ENCODE measurements at regions not wholly inside any gene's neighbourhood (a gene's known extent, or its start where the extent isn't known, plus 50 kb on each side); places are given as distances from the start of the nearest gene placed in this dataset.
A peak's percentile ranks its signal among the peaks of the same experiment; 100 is the strongest.

DNA sequence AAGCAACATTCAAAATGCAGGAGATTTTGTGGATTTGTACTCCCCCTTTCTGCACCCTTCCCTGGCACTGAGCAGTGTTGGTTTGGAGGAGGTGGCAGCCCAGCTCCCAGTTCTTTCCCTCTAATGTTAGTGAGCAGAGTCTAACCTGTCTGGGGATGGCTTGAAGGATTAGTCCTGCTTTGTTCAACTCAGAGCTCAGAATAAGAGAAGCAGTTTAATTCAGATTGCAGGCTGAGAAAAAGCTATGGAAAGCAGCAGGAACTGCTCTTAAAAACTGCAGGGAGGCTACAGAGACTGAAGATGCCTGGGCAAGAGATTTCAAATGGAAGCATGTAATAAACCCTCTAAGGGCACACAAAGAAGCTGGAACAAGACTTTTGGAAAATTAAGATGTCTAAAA is 223.4 kb upstream of the GGTLC1 start:
- no peak for DNase-seq (ENCODE audit: low read depth)
- H3K4me3 ChIP-seq (ENCODE audit: low read depth, low read length): no peak overlapping the region

DNA sequence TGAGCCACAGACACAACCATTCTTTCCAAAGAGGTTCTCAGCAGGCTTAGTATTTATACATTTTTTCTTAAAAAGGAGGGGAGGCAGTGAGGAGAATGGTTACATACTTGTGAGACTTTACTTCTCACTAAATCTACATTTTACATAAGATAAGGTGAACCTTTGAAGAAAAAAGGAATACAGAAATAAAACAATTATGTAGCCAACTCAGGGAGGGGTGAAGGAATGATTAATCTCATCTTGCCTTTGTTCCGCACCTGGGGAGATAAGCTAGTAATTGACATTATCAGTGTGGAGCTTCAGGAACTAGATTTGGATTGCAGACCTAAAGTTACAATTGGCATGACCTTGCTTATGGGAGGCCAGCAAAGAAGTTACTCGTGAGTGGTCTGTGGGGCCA is 221.8 kb upstream of the GGTLC1 start:
- DNase-seq (ENCODE audit: low read depth): no peak
- no peak overlapping the region for H3K4me3 ChIP-seq (ENCODE audit: low read depth, low read length)

DNA sequence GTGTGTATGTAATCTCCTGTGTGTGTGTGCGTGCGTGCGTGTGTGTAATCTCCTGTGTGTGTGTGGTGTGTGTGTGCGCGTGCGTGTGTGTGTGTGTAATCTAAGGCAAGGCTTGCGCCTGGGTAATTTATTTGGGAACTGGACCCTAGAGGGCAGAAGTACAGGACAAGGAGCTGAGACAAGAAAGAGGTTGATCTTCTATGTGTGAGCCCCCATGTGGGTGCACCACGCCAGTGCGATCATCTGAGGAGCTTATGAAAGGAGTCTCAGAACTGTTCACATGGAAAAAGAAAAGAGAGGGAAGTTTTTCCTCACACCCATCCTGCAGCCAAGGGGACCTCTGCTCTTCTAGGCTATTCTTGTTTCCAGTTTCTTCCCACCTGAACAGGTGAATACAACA is 220.1 kb upstream of the GGTLC1 start:
- DNase-seq (ENCODE audit: low read depth): no peak
- H3K4me3 ChIP-seq (ENCODE audit: low read depth, low read length): no peak overlapping the region

DNA sequence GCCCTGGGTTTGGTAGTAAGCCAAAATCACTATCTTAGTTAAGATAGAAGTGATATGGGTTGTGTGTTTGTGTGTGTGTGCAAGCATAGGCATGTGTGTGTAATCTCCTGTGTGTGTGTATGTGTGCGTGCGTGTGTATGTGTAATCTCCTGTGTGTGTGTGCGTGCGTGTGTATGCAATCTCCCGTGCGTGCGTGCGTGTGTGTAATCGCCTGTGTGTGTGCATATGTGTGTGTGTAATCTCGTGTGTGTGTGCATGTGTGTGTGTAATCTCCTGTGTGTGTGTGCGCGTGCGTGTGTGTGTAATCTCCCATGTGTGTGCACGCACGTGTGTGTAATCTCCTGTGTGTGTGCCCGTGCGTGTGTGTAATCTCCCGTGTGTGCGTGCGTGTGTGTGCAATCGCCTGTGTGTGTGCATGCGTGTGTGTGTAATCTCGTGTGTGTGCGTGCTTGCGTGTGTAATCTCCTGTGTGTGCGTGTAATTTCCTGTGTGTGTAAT is 219.3 kb upstream of the GGTLC1 start:
- no peak overlapping the region for H3K4me3 ChIP-seq (ENCODE audit: low read depth, low read length)
- DNase-seq (ENCODE audit: low read depth): no peak

DNA sequence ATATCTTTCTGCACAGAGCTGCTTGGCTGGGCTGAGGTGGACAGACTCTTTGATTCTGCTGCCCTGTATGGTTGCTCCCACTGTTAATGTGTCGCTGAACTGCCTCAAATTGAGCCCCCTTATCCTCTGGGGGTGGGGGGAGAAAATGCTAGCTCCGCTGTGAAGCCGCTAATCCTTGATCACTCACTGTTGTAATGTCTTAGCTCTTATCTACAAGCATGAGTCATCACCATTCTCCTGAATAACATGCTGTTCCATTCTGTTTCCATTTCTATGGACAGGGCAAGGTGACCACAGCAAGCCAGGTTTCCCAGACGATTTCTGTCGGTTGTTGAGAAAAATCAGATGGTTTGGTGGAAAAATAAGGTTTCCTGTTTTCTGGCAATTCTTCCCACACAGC is 218.4 kb upstream of the GGTLC1 start:
- DNase-seq (ENCODE audit: low read depth): no peak

DNA sequence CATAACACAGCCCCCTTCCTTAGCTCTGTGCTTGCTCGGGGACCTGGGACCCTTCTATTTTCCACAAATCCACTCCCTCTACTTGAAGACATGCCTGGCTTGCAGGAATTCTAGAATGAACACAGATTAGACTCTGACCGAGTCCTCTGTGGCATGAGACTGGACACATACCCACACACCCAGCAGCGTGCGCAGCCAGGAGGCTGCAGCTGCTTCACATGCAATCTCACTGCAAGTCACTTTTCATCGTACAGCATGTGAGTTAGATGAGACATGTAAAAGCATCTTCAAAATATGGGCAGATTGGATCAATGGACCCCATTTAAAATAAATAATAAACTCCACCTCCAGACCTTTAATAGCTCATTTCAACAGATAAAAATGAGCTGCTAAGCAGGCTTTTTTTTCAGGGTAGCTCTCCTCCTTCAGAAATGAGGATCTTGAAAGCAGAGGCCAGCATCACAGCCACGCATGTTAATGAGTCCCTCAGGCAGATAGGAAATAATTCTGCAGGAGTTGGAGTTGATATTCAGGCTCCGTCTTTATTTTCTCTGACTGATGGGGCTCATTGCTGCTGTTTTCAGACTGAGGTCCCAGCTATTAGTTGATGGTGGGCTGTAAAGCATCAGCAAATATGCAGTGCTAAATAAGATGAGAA is 215.1 kb upstream of the GGTLC1 start:
- DNase-seq (ENCODE audit: low read depth): no peak
- H3K4me3 ChIP-seq (ENCODE audit: low read depth, low read length): no peak overlapping the region

More for the DNA sequence above, 218.4 kb upstream of the GGTLC1 start:
- no peak overlapping the region for H3K4me3 ChIP-seq (ENCODE audit: low read depth, low read length)

DNA sequence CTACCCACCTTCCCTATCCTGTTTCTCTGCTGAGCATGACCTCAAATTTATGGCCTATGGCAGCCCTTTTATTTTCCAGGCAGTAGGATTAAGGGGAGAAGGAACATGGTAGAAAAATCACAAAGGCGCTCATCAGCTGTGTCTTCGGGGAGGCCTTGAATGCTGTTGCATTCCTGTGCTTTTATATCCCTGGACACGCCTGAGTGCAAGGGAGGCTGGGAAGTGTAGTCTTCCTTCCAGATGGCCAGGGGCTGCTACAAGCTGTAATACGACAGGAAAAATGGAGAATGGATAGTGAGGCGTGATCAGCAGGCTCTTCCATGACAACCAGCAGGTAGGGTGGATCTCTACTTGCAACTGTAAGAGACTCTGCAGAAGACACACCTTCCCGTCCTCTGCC is 210.9 kb upstream of the GGTLC1 start:
- no peak overlapping the region for H3K4me3 ChIP-seq (ENCODE audit: low read depth, low read length)
- no peak for DNase-seq (ENCODE audit: low read depth)

DNA sequence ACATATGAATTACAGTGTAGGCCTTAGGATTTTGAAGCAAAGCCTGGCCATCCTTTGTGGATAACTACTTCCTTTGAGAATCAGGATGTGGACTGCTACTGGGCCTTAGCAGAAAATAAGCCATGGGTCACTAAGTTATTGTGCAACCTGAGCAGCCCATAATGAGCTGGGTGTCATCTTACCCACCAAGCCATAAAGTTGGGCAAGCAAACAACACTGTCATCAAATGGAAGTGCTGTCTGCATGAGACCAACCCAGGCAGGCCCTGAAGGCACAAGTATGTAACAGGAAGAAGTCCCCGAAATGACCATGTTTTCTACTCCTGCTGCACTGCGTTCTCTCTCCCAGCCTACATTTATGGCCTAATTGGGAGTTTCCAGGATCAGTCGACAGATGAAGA is 205.6 kb upstream of the GGTLC1 start:
- no peak overlapping the region for H3K4me3 ChIP-seq (ENCODE audit: low read depth, low read length)
- no peak for DNase-seq (ENCODE audit: low read depth)

DNA sequence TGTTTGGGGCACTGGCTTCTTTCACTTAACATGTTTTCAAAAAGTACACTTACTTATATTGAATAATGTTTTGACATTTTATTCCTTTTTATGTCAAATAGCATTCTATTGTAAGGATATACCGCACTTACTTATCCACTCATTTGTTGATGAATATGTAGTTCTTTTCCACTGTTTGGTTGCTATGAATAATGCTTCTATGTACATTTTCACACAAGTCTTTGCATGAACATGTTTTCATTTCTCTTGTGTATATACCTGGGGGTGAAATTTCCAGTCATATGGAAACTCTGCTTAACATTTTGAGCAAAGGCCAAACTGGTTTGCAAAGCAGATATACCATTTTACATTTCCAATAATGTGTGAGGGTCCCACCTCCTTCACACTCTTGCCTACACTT is 202.3 kb upstream of the GGTLC1 start:
- no peak for DNase-seq (ENCODE audit: low read depth)

DNA sequence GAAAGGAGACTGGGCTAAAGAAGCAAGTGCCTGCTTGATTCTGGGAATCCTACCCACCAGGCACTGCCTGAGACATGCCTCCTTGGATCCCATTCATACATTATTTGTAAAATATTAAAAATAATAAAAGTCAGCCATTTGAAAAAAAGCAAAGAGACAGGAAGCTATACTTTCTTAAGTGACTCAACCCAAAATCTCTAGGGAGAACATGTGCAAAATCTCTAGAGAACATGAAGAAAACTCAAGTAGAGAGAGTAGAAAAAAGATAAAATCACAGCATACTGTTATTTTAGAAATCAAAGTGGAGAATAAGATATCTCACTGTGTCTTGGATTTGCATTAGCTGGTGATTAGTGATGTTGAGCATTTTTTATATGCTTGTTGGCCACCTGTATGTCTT is 197.2 kb upstream of the GGTLC1 start:
- no peak for DNase-seq (ENCODE audit: low read depth)
- H3K4me3 ChIP-seq (ENCODE audit: low read depth, low read length): no peak overlapping the region

More for the DNA sequence above, 202.3 kb upstream of the GGTLC1 start:
- no peak overlapping the region for H3K4me3 ChIP-seq (ENCODE audit: low read depth, low read length)

DNA sequence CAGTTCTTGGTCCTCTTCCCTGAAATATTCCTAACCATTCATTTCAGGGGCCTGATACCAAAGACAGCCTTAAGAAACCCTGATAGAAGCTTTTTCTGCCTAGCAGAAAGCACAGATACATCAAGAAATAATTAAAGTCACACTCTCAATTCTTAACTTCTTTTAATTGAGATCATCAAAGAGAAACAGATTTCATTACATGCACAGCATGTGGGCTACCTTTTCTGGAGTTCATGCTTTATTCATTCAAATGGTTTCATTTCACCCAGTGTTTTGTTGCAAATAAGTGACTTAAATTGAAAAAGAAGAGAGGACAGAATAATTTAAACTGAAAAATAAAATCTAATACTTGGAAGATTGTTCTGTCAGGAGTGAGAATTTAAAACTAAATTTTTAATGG is 192.6 kb upstream of the GGTLC1 start:
- no peak for DNase-seq (ENCODE audit: low read depth)
- no peak overlapping the region for H3K4me3 ChIP-seq (ENCODE audit: low read depth, low read length)

DNA sequence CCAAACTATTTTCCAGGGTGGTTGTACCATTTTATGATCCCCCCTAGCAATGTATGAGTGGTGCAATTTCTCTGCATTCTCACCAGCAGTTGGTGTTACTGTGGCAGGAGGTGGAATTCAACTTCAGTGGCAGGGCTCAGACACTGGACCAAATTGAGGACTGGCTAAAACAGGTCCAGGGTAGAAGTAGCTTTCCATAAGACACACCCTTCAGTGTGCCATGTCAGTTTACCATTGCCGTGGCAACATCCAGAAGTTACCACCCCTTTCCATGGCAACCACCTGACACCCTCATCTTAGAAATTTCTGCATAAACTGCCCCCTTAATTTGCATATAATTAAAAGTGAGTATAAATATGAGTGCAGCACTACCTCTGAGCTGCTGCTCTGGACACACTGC is 180.7 kb upstream of the GGTLC1 start:
- no peak for DNase-seq (ENCODE audit: low read depth)

DNA sequence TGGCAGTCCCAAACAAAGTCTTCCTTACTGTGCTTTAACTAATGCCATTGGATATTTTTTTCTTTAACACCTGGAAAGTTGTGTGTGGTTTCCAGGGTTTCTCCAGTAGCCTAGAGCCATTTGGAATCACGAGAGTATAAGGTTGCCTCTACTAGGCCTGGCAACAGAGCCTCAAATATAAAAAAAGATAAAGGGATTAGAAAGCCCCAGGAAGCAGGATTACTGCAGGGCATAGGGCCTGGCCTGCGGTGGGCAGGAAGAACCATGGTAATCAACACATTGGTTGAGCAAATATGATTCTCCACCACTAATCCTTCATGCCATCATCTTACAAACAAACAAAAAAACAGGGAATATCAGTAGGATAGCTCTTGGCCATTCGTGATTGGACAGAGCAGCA is 177.8 kb upstream of the GGTLC1 start:
- no peak for DNase-seq (ENCODE audit: low read depth)
- no peak overlapping the region for H3K4me3 ChIP-seq (ENCODE audit: low read depth, low read length)

More for the DNA sequence above, 180.7 kb upstream of the GGTLC1 start:
- no peak overlapping the region for H3K4me3 ChIP-seq (ENCODE audit: low read depth, low read length)

DNA sequence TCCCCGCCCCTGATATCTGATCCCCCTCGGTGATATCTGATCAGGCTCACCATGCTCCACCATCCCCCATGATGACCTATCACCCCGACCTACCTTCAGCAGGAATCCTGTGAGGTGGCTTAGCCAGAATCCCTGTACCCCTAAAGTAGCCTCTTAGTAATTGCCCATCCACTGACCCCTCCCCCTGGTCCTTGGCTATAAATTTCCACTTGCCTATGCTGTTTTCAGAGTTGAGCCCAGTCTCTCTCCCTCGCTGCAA is 177.5 kb upstream of the GGTLC1 start:
- no peak overlapping the region for H3K4me3 ChIP-seq (ENCODE audit: low read depth, low read length)
- DNase-seq (ENCODE audit: low read depth): no peak

DNA sequence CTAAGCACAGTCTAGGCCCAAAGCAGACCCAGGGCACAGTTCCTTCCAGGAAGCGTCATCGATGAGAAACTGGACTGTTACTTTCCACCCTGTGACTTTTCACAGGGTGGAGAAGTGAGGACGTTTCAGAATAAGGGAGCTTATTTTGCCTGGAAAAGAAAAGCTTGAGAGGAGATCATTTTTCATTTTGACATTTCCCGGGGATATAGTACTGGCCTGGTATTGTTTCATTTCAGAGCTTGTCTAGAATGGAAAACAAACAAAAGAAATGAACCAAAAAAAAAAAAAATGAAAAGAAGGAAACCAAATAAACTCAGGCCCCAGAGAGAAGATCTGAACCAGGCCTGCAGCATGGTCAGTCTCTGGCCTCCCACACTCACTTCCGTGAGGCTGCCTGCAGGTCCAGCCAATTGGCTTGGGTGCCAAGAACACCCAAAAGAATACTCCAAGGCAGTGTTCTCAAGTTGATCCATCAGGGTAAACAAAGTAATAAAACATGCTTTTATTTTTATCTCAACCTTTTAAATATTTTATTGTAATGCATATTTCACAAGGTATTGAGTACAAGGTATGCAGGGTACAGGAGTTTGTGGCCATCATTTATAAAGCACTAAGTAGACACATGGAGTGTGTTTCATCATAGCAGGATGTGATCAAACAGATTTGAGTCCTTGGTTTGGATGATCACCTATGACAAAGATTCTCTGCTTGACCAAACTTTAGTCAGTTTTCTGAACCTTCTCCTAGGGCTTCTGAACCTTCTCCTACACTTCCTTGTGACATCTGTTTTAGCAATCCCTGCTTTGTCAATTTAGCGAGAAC is 176.9 kb upstream of the GGTLC1 start:
- no peak overlapping the region for H3K4me3 ChIP-seq (ENCODE audit: low read depth, low read length)
- no peak for DNase-seq (ENCODE audit: low read depth)

DNA sequence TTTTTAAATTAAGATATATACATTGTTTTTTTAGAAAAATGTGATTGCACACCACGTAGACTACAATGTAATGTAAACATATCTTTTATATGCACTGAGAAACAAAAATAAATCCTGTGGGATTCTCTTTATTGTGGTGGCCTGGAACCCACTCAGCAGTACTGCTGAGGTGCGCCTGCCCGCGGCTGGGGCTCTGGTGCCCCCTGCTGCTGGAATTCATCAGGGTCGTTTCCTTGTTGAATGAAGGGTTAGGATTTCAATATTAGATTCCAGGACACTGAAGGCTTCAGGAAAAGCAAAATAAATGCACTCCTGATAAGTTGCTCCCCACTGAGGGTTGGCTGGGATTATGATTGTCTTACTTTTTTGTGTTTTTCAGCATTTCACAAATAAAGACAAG is 175.8 kb upstream of the GGTLC1 start:
- H3K4me3 ChIP-seq (ENCODE audit: low read depth, low read length): no peak overlapping the region
- no peak for DNase-seq (ENCODE audit: low read depth)

DNA sequence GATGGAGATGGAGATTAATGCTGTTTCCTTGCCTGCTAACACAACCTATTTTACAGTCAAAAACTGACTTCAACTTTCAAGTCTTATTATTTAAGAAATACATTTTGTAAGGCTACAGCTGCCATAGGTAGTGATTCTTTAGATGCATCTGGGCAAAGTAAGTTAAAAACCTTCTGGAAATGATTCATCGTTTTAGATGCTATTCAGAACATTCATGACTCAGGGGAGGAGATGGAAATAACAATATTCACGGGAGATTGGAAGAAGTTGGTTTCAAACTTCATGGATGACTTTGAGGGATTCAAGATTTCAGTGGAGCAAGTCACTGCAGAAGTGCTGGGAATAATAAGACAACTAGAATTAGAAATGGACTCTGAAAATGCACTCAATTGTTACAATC is 174.9 kb upstream of the GGTLC1 start:
- DNase-seq (ENCODE audit: low read depth): no peak
- no peak overlapping the region for H3K4me3 ChIP-seq (ENCODE audit: low read depth, low read length)

DNA sequence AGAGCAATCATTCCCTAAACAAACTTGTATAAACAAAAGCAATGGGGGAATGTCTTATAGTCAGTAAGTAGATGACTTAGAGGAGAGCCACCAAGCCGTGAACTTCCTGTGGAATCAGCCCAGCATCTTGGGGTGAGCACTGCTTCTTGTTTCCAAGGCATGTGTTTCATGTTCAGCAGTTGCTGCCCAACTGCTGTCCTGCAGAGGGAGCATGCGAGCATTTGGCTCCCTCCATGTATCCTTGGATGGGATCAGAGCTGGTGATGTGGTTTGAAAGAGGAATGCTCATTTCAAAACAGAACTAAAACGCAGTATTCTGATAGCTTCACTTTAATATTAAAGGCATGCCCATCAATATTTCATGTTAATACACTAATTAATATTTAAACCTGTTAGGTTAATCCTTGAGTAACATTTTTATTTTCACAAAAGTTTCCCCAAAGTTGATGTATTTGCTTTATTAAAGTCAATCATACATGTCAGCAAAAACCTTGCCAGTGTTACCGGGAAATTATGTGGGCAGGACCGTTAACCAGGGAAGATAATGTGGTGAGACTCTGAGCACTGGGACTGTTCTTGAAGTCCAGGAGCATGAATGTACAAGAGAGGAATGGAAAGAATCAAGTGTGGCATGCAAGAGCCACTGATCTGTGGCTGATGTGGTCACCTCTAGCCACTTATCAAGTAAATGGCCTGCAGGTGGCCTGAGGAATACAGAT is 172.1 kb upstream of the GGTLC1 start:
- H3K4me3 ChIP-seq (ENCODE audit: low read depth, low read length): no peak overlapping the region
- peak; percentile 3 for DNase-seq (ENCODE audit: low read depth)

DNA sequence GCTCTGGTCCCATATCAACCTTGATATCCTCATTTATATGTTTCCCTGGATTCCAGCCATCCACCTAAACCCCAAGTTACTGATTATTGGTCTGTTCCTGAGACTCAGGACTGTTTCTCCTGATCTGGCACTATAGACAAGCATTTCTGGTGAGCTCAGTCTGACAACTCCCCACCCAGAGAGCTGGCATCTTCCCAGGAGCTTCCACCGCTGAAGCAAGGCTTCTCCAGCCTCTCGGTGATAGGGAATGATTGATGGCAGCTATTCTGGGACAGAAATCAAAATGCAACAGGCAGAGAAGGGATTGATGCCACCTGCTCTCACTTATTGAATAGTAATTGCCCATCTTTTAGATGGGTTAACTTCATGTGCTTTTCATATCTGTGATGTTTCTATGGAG is 169.7 kb upstream of the GGTLC1 start:
- no peak for DNase-seq (ENCODE audit: low read depth)

DNA sequence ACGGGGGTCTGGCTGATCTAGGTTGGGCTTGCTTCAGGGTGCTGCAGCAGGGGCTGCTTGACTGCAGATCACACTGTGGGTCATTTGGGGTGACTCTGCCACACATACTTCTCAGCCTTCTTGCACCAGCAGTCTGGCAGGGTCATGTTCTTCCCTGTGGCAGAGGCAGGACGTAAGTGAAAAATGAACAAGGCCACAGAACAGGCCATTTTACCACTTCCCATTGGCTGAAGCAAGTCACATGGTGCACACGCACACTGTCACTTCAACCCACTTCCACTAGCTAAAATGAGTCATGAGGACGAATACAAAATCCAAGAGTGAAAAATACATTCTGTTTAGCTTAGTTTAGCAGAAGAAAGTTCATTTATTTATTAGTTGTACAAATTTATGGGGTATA is 168.6 kb upstream of the GGTLC1 start:
- DNase-seq (ENCODE audit: low read depth): no peak
- no peak overlapping the region for H3K4me3 ChIP-seq (ENCODE audit: low read depth, low read length)

More for the DNA sequence above, 169.7 kb upstream of the GGTLC1 start:
- no peak overlapping the region for H3K4me3 ChIP-seq (ENCODE audit: low read depth, low read length)

Measured in skeletal muscle cell (primary cell).